Stomach (tissue), 4 donors: ENCODE measurements at regions not wholly inside any gene's neighbourhood (a gene's known extent, or its start where the extent isn't known, plus 50 kb on each side); places are given as distances from the start of the nearest gene placed in this dataset.

Source experiments
- POLR2A ChIP-seq, 4 donors: fragments of 450-650 bp; IDR thresholded peaks; one replicate each; pipeline ENCODE4 v1.6.1; 2016; ENCODE audit warnings: antibody characterized with exemption in 4 of 4, control low read depth in 2 of 4, mild to moderate bottlenecking in 1 of 4, moderate library complexity in 1 of 4
- POLR2AphosphoS5 ChIP-seq, 3 donors: sonication (generic); formaldehyde crosslinking; IDR thresholded peaks; one replicate each; pipeline ENCODE4 v1.6.1; 2016; ENCODE audit warnings: antibody characterized with exemption in 3 of 3
- TF ChIP-seq, protein P1 (sequence below), 7 experiments: fragments of 450-650 bp in 4 of 7; fragments of 200-600 bp in 3 of 7; sonication (generic) in 3 of 7; IDR thresholded peaks; one replicate each; pipeline ENCODE4 v1.5.1; 2016 to 2019; ENCODE audit warnings: antibody characterized with exemption in 7 of 7, control low read depth in 2 of 7, mild to moderate bottlenecking in 1 of 7

DNA sequence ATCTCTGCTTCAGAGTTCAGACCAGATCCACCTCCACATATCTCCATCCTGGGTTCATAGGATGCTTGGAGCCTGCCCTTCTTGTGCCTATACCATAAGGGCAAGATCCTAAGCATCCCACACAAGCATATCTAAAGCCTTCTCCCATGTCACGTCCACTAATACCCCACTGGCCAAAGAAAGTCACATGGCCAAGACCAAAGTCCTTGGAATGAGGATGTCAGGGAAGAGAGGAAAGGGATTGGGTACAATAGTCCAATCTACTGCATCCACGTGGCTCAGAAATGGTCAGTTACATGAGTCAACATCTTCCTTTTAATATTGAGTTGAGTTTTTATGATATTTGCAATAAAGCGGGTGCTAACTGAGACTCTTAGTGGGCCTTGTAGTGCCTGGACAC, 515.9 kb upstream of the SULF2 start:
- TF ChIP-seq, protein P1, sequence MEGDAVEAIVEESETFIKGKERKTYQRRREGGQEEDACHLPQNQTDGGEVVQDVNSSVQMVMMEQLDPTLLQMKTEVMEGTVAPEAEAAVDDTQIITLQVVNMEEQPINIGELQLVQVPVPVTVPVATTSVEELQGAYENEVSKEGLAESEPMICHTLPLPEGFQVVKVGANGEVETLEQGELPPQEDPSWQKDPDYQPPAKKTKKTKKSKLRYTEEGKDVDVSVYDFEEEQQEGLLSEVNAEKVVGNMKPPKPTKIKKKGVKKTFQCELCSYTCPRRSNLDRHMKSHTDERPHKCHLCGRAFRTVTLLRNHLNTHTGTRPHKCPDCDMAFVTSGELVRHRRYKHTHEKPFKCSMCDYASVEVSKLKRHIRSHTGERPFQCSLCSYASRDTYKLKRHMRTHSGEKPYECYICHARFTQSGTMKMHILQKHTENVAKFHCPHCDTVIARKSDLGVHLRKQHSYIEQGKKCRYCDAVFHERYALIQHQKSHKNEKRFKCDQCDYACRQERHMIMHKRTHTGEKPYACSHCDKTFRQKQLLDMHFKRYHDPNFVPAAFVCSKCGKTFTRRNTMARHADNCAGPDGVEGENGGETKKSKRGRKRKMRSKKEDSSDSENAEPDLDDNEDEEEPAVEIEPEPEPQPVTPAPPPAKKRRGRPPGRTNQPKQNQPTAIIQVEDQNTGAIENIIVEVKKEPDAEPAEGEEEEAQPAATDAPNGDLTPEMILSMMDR (IDR thresholded peaks at IDR 0.05): no peak
- TF ChIP-seq POLR2A (IDR thresholded peaks at IDR 0.05) (no peak), POLR2AphosphoS5 (IDR thresholded peaks at IDR 0.05) (no peak)
